ENCODE measurements at regions not wholly inside any gene's neighbourhood (a gene's known extent, or its start where the extent isn't known, plus 50 kb on each side); places are given as distances from the start of the nearest gene placed in this dataset.

DNA sequence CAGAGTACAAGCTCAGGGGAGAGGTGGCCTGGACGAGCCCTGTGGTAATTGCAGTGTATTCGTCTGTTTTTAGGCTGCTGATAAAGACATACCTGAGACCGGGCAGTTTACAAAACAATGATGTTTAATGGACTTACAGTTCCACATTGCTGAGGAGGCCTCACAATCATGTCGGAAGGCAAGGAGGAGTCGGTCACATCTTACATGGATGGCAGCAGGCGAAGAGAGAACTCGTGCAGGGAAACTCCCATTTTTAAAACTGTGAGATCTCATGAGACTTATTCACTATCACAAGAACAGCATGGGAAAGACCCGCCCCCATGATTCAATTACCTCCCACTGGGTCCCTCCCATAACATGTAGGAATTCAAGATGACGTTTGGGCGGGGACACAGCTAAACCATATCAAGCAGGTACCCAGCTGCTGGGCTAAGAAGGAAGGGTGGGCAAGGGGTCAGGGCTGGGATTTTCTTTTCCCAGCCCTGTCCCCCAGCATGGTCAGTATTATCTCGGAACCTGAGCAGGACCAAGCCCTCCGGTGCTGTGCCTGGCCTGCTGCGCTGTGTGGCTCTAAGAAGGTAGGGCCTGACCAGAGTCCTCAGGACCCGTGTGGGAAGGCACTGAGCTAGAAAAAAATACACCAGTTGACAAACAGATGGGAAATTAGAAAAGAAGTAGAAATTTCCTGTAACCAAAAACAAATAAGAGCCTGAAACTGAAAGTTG is 78.6 kb upstream of the SH3BP4 start:
- H3K27ac ChIP-seq (ENCODE audit: insufficient read length, low read depth, low read length): no peak overlapping the region
- no peak overlapping the region for H3K27ac Mint-ChIP-seq
- TF ChIP-seq, protein P1, sequence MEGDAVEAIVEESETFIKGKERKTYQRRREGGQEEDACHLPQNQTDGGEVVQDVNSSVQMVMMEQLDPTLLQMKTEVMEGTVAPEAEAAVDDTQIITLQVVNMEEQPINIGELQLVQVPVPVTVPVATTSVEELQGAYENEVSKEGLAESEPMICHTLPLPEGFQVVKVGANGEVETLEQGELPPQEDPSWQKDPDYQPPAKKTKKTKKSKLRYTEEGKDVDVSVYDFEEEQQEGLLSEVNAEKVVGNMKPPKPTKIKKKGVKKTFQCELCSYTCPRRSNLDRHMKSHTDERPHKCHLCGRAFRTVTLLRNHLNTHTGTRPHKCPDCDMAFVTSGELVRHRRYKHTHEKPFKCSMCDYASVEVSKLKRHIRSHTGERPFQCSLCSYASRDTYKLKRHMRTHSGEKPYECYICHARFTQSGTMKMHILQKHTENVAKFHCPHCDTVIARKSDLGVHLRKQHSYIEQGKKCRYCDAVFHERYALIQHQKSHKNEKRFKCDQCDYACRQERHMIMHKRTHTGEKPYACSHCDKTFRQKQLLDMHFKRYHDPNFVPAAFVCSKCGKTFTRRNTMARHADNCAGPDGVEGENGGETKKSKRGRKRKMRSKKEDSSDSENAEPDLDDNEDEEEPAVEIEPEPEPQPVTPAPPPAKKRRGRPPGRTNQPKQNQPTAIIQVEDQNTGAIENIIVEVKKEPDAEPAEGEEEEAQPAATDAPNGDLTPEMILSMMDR (conservative IDR thresholded peaks at IDR 0.05): no peak
- H3K23me2 ChIP-seq (ENCODE audit: insufficient read length, low read depth, low read length, poor library complexity, severe bottlenecking): no peaks in the 10 kb centered on the region
- no peak overlapping the region for H2AFZ ChIP-seq (ENCODE audit: low read length)
- no peak overlapping the region for H3K4me3 Mint-ChIP-seq
- no peaks in the 10 kb centered on the region for H3K79me1 ChIP-seq (ENCODE audit: insufficient read depth, low read depth, low read length, poor library complexity, severe bottlenecking)
- H3K9ac ChIP-seq (ENCODE audit: extremely low read depth, insufficient read length, low read length): no peak overlapping the region
- no peak overlapping the region for H4K5ac ChIP-seq (ENCODE audit: insufficient read length, low read depth, low read length)
- no peaks in the 10 kb centered on the region for H3K79me2 ChIP-seq (ENCODE audit: insufficient read depth, low read length)
- no peak overlapping the region for H2BK5ac ChIP-seq (ENCODE audit: insufficient read length, low read length)
- no peak overlapping the region for H3K4me2 ChIP-seq (ENCODE audit: insufficient read depth, insufficient read length, low read length)
- H3K9me3 ChIP-seq (ENCODE audit: control insufficient read depth, low read depth, low read length): no peaks in the 10 kb centered on the region
- H3K18ac ChIP-seq (ENCODE audit: insufficient read length, low read depth, low read length): no peak overlapping the region
- H3K23ac ChIP-seq (ENCODE audit: insufficient read length, low read depth, low read length): no peak overlapping the region
- no peak overlapping the region for H3K4ac ChIP-seq (ENCODE audit: low read depth, low read length)
- H3K14ac ChIP-seq (ENCODE audit: insufficient read depth, low read length): no peak overlapping the region
- H3K36me3 Mint-ChIP-seq (ENCODE audit: insufficient read depth in 1 of 3, low read depth in 3 of 3): peaks cover 16 to 41% (median 25%) of the 10 kb centered on the region in 3 experiments
- H4K20me1 ChIP-seq (ENCODE audit: control insufficient read depth, insufficient read depth, insufficient read length): no peaks in the 10 kb centered on the region
- no peaks in the 10 kb centered on the region for H3K27me3 ChIP-seq (ENCODE audit: insufficient read depth, low read length)
- no CpG with 5 or more reads among the region's 14 CpGs for WGBS (ENCODE audit: extremely low coverage, insufficient read length, low lambda C conversion rate)
- H2BK15ac ChIP-seq (ENCODE audit: low read depth, low read length): no peak overlapping the region
- H2BK20ac ChIP-seq (ENCODE audit: low read depth, low read length, poor library complexity, severe bottlenecking): no peak overlapping the region
- no peak overlapping the region for H3T11ph ChIP-seq (ENCODE audit: low read length)
- H3K9me3 Mint-ChIP-seq: peaks cover 29 to 30% of the 10 kb centered on the region in 2 experiments
- H2BK120ac ChIP-seq (ENCODE audit: low read depth, low read length, poor library complexity, severe bottlenecking): no peak overlapping the region
- DNase-seq: no peak
- H3K27me3 Mint-ChIP-seq (ENCODE audit: low read depth): no peaks in the 10 kb centered on the region; the same call in 1 of the 2 replicates
- H3K56ac ChIP-seq (ENCODE audit: insufficient read length, low read depth, low read length): no peak overlapping the region
- H4K91ac ChIP-seq (ENCODE audit: insufficient read length, low read depth, low read length): no peak overlapping the region
- no peak overlapping the region for H4K8ac ChIP-seq (replicated peaks; ENCODE audit: insufficient read length, low read depth, low read length)
- H3K4me1 ChIP-seq (ENCODE audit: insufficient read depth, low read length): no peaks in the 10 kb centered on the region
- no peak overlapping the region for H2AK5ac ChIP-seq (ENCODE audit: insufficient read length, low read length)
- H2BK12ac ChIP-seq (ENCODE audit: insufficient read length, low read depth, low read length): no peak overlapping the region
- peaks cover 3% of the 10 kb centered on the region in 2 experiments; a peak in 2 of 4 replicates for H3K4me1 Mint-ChIP-seq
